ENCODE measurements at regions not wholly inside any gene's neighbourhood (a gene's known extent, or its start where the extent isn't known, plus 50 kb on each side); places are given as distances from the start of the nearest gene placed in this dataset.

- DNase-seq (ENCODE audit: low read depth in 2 of 2) = no peak
These were observed 112.8 kb downstream of the LINC00237 start for GRCh38 chr20:20993372-20993771.

- no peak for DNase-seq (ENCODE audit: low read depth in 2 of 2)
These were observed 113.3 kb downstream of the LINC00237 start for GRCh38 chr20:20992686-20993360.

- DNase-seq (ENCODE audit: low read depth in 2 of 2) = no peak
These were observed 113.9 kb downstream of the LINC00237 start for GRCh38 chr20:20992277-20992676.

GRCh38 chr20:20989081-20989480 is 117.1 kb downstream of the LINC00237 start:
- no peak for DNase-seq (ENCODE audit: low read depth in 2 of 2)

GRCh38 chr20:20979934-20980333 is 126.2 kb downstream of the LINC00237 start:
- no peak for DNase-seq (ENCODE audit: low read depth in 2 of 2)

GRCh38 chr20:20977786-20978185 is 128.4 kb downstream of the LINC00237 start:
- no peak for DNase-seq (ENCODE audit: low read depth in 2 of 2)

GRCh38 chr20:20972490-20972889 is 133.7 kb downstream of the LINC00237 start:
- no peak for DNase-seq (ENCODE audit: low read depth in 2 of 2)

GRCh38 chr20:20971810-20972209 is 134.3 kb downstream of the LINC00237 start:
- DNase-seq (ENCODE audit: low read depth in 2 of 2) = no peak

GRCh38 chr20:20970841-20971240 is 135.3 kb downstream of the LINC00237 start:
- DNase-seq (ENCODE audit: low read depth in 2 of 2) = no peak

- no peak for DNase-seq (ENCODE audit: low read depth in 2 of 2)
These were observed 136.4 kb downstream of the LINC00237 start for GRCh38 chr20:20969701-20970280.

- DNase-seq (ENCODE audit: low read depth in 2 of 2) = no peak
These were observed 138.5 kb downstream of the LINC00237 start for GRCh38 chr20:20967564-20968184.

- DNase-seq (ENCODE audit: low read depth in 2 of 2) = no peak
These were observed 140.0 kb downstream of the LINC00237 start for GRCh38 chr20:20966171-20966570.

- no peak for DNase-seq (ENCODE audit: low read depth in 2 of 2)
These were observed 147.0 kb downstream of the LINC00237 start for GRCh38 chr20:20959031-20959755.

GRCh38 chr20:20956513-20956931 is 149.6 kb downstream of the LINC00237 start:
- DNase-seq (ENCODE audit: low read depth in 2 of 2) = no peak

GRCh38 chr20:20955892-20956291 is 150.3 kb downstream of the LINC00237 start:
- no peak for DNase-seq (ENCODE audit: low read depth in 2 of 2)

- no peak for DNase-seq (ENCODE audit: low read depth in 2 of 2)
These were observed 152.2 kb downstream of the LINC00237 start for GRCh38 chr20:20953738-20954618.

GRCh38 chr20:20950620-20951019 is 155.5 kb downstream of the LINC00237 start:
- no peak for DNase-seq (ENCODE audit: low read depth in 2 of 2)

- DNase-seq (ENCODE audit: low read depth in 2 of 2) = no peak
These were observed 159.9 kb downstream of the LINC00237 start for GRCh38 chr20:20946122-20946759.

GRCh38 chr20:20941468-20941889 is 164.7 kb downstream of the LINC00237 start:
- no peak for DNase-seq (ENCODE audit: low read depth in 2 of 2)

GRCh38 chr20:20939006-20939405 is 167.2 kb downstream of the LINC00237 start:
- no peak for DNase-seq (ENCODE audit: low read depth in 2 of 2)

- no peak for DNase-seq (ENCODE audit: low read depth in 2 of 2)
These were observed 167.6 kb downstream of the LINC00237 start for GRCh38 chr20:20938599-20938998.

Data from stimulated activated CD4-positive, alpha-beta T cell treated with anti-CD3 and anti-CD28 coated beads, Interleukin-12 subunit alpha, Interleukin-12 subunit beta, amount 100 ng/mL, for 24 hours (primary cell).